SH-SY5Y (cell line): ENCODE measurements at regions not wholly inside any gene's neighbourhood (a gene's known extent, or its start where the extent isn't known, plus 50 kb on each side); places are given as distances from the start of the nearest gene placed in this dataset.
A peak's percentile ranks its signal among the peaks of the same experiment; 100 is the strongest.

Experiments used
- GATA2 ChIP-seq: IDR thresholded peaks from 2 replicates; pipeline ENCODE4 v1.6.1; 2011; ENCODE audit warnings: mild to moderate bottlenecking, low read depth, low read length
- GATA3 ChIP-seq: IDR thresholded peaks from 2 replicates; pipeline ENCODE4 v1.6.1; 2011; ENCODE audit warnings: low read depth, mild to moderate bottlenecking, low read length, moderate library complexity

GRCh38 chr4:173935622-173936405, 347.7 kb downstream of the FBXO8 start:
- TF ChIP-seq GATA2 (peak; percentile 45; the same call in 1 of the 2 replicates), GATA3 (no peak)
